Keratinocyte (primary cell): ENCODE measurements at regions not wholly inside any gene's neighbourhood (a gene's known extent, or its start where the extent isn't known, plus 50 kb on each side); places are given as distances from the start of the nearest gene placed in this dataset.

Experiments used
- DNase-seq: peaks from one replicate; pipeline ENCODE4 v3.0.0-alpha.2; 2011; ENCODE audit warnings: low read depth, missing footprints, low spot score
- FAIRE-seq: peaks from 2 replicates; lab custom pipeline; 2011; peaks lifted over from hg19 to GRCh38; lab: Jason Lieb, UNC
- H2AFZ ChIP-seq: 2 replicates; pipeline ENCODE4 v1.6.0; 2012; ENCODE audit warnings: low read length, control low read depth, inconsistent platforms; ENCODE audit not compliant: control insufficient read depth
- H3K27ac ChIP-seq: 2 replicates; pipeline ENCODE4 v1.5.1; 2011; ENCODE audit warnings: low read length; ENCODE audit not compliant: control insufficient read depth, insufficient read depth
- H3K27me3 ChIP-seq: 3 replicates; pipeline ENCODE4 v1.6.0; 2011; ENCODE audit warnings: low read length; ENCODE audit not compliant: control insufficient read depth, insufficient read depth; ENCODE audit errors: extremely low read depth
- H3K36me3 ChIP-seq, 2 experiments: 2 replicates in 1 of 2; 3 replicates in 1 of 2; pipeline ENCODE4 v1.5.1; 2011; ENCODE audit warnings: low read length in 2 of 2, mild to moderate bottlenecking in 1 of 2; ENCODE audit not compliant: control insufficient read depth in 2 of 2, insufficient read depth in 2 of 2; ENCODE audit errors: extremely low read depth in 1 of 2
- H3K4me1 ChIP-seq: 3 replicates; pipeline ENCODE4 v1.5.1; 2011; ENCODE audit warnings: low read length; ENCODE audit not compliant: control insufficient read depth, insufficient read depth; ENCODE audit errors: extremely low read depth
- H3K4me2 ChIP-seq: 3 replicates; pipeline ENCODE4 v1.6.0; 2011; ENCODE audit warnings: low read depth, low read length; ENCODE audit not compliant: control insufficient read depth, insufficient read depth; ENCODE audit errors: extremely low read depth
- H3K4me3 ChIP-seq, 3 experiments: fragments of 200-600 bp in 1 of 3; sonication (generic) in 1 of 3; 2 replicates in 2 of 3; 3 replicates in 1 of 3; pipeline ENCODE4 v1.5.1; 2011 to 2016; ENCODE audit warnings: low read length in 3 of 3, mild to moderate bottlenecking in 3 of 3, control low read depth in 2 of 3, inconsistent platforms in 1 of 3, low read depth in 1 of 3, mixed read lengths in 1 of 3, mixed run types in 1 of 3, moderate library complexity in 1 of 3; ENCODE audit not compliant: control insufficient read depth in 2 of 3, insufficient read depth in 2 of 3; ENCODE audit errors: extremely low read depth in 1 of 3
- H3K79me2 ChIP-seq: 2 replicates; pipeline ENCODE4 v1.6.0; 2012; ENCODE audit warnings: low read length; ENCODE audit not compliant: control insufficient read depth, insufficient read depth
- H3K9ac ChIP-seq: 3 replicates; pipeline ENCODE4 v1.6.0; 2011; ENCODE audit warnings: low read length; ENCODE audit not compliant: control insufficient read depth, insufficient read depth; ENCODE audit errors: extremely low read depth
- H3K9me1 ChIP-seq: 3 replicates; pipeline ENCODE4 v1.6.0; 2011; ENCODE audit warnings: low read length; ENCODE audit not compliant: control insufficient read depth, insufficient read depth; ENCODE audit errors: extremely low read depth
- H3K9me3 ChIP-seq: 2 replicates; pipeline ENCODE4 v1.5.1; 2012; ENCODE audit warnings: low read depth, low read length; ENCODE audit not compliant: control insufficient read depth
- H4K20me1 ChIP-seq: 3 replicates; pipeline ENCODE4 v1.6.0; 2011; ENCODE audit warnings: low read length; ENCODE audit not compliant: control insufficient read depth, insufficient read depth; ENCODE audit errors: extremely low read depth
- EZH2 ChIP-seq: IDR thresholded peaks from one replicate; pipeline ENCODE4 v1.6.1; 2012; ENCODE audit warnings: inconsistent platforms, mild to moderate bottlenecking, low read length, moderate library complexity
- dilution Hi-C: fragments of 300-500 bp; cut with MboI; formaldehyde crosslinking; loops from one replicate; pipeline ENCODE4 v1.7.0; 2020; ENCODE audit warnings: low sequenced_read_pairs; ENCODE audit not compliant: extremely low pct_ligation_motif_present
- TF ChIP-seq, protein P1 (sequence below), 3 experiments: IDR thresholded peaks in 1 of 3; conservative IDR thresholded peaks in 1 of 3; optimal IDR thresholded peaks in 1 of 3; 2 replicates in 2 of 3; 3 replicates in 1 of 3; pipeline versions ENCODE3 to v1.5.1; 2011; ENCODE audit warnings: low read length in 3 of 3, mild to moderate bottlenecking in 3 of 3, moderate library complexity in 2 of 3, control low read depth in 1 of 3, inconsistent platforms in 1 of 3; ENCODE audit not compliant: insufficient read depth in 2 of 3; ENCODE audit errors: extremely low read depth in 1 of 3

DNA sequence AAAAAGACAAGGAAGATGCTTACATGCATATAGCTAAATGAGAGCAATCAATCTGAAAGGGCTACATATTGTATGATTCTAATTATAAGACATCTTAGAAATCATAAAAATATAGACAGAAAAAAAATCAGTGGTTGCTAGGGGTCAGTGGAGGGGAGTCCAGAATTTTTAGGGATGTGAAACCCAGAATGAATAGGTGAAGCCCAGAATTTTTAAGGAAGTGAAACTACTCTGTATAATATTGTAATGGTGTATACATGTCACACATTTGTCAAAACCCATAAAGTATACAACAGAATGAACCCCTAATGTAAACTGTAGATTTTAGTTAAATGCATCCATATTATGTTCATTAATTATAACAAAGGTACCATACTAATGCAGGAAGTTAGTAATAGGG, 713.2 kb downstream of the FLRT2 start:
- no peak overlapping the region for H3K27ac ChIP-seq
- FAIRE-seq (no peak), DNase-seq (no peak)
- H3K4me1 ChIP-seq: no peaks in the 10 kb centered on the region
- H3K36me3 ChIP-seq: no peaks in the 10 kb centered on the region
- no peak overlapping the region for H2AFZ ChIP-seq
- no peaks in the 10 kb centered on the region for H4K20me1 ChIP-seq
- no peak overlapping the region for H3K9ac ChIP-seq
- H3K9me1 ChIP-seq: no peaks in the 10 kb centered on the region
- no peak overlapping the region for H3K4me3 ChIP-seq
- dilution Hi-C loops: no loop called here
- H3K79me2 ChIP-seq: no peaks in the 10 kb centered on the region
- H3K4me2 ChIP-seq: no peak overlapping the region
- no peaks in the 10 kb centered on the region for H3K27me3 ChIP-seq
- no peak for TF ChIP-seq EZH2
- TF ChIP-seq, protein P1, sequence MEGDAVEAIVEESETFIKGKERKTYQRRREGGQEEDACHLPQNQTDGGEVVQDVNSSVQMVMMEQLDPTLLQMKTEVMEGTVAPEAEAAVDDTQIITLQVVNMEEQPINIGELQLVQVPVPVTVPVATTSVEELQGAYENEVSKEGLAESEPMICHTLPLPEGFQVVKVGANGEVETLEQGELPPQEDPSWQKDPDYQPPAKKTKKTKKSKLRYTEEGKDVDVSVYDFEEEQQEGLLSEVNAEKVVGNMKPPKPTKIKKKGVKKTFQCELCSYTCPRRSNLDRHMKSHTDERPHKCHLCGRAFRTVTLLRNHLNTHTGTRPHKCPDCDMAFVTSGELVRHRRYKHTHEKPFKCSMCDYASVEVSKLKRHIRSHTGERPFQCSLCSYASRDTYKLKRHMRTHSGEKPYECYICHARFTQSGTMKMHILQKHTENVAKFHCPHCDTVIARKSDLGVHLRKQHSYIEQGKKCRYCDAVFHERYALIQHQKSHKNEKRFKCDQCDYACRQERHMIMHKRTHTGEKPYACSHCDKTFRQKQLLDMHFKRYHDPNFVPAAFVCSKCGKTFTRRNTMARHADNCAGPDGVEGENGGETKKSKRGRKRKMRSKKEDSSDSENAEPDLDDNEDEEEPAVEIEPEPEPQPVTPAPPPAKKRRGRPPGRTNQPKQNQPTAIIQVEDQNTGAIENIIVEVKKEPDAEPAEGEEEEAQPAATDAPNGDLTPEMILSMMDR (optimal IDR thresholded peaks at IDR 0.05 in 1 of 3, IDR thresholded peaks at IDR 0.05 in 1 of 3, conservative IDR thresholded peaks at IDR 0.05 in 1 of 3; ENCODE audit: extremely low read depth in 1 of 3, insufficient read depth in 2 of 3, low read length in 3 of 3): no peak
- H3K9me3 ChIP-seq: no peaks in the 10 kb centered on the region

DNA sequence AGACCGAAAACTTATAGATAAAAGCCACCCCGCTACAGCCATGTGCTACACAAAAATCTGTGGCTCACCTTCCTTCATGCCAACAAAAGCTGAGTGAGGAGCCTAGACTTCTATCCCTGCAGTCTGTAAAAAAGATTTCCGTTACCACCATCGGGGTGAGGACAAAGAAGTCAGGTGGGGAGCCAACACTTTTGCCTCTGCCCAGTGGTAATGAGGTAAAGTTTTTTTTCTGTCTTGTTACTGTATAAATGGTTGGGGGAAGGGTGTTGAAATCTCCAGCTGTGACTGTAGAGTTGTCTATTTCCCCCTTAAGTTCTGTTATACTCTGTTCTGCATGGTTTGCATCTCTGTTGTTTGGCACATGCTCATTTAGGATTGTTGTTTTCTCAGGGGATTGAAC, 707.8 kb downstream of the FLRT2 start:
- H3K4me2 ChIP-seq: no peak overlapping the region
- H3K27ac ChIP-seq: no peak overlapping the region
- dilution Hi-C loops: no loop called here
- H3K27me3 ChIP-seq: no peaks in the 10 kb centered on the region
- no peak overlapping the region for H3K4me3 ChIP-seq
- TF ChIP-seq, protein P1 (optimal IDR thresholded peaks at IDR 0.05 in 1 of 3, IDR thresholded peaks at IDR 0.05 in 1 of 3, conservative IDR thresholded peaks at IDR 0.05 in 1 of 3; ENCODE audit: extremely low read depth in 1 of 3, insufficient read depth in 2 of 3, low read length in 3 of 3): no peak
- no peak for TF ChIP-seq EZH2
- no peaks in the 10 kb centered on the region for H3K9me1 ChIP-seq
- H2AFZ ChIP-seq: no peak overlapping the region
- FAIRE-seq: no peak
- no peak overlapping the region for H3K9ac ChIP-seq
- H3K9me3 ChIP-seq: no peaks in the 10 kb centered on the region
- no peaks in the 10 kb centered on the region for H4K20me1 ChIP-seq
- DNase-seq: no peak
- H3K79me2 ChIP-seq: no peaks in the 10 kb centered on the region
- no peaks in the 10 kb centered on the region for H3K4me1 ChIP-seq
- H3K36me3 ChIP-seq: no peaks in the 10 kb centered on the region
